Ishikawa (cell line): ENCODE measurements at regions not wholly inside any gene's neighbourhood (a gene's known extent, or its start where the extent isn't known, plus 50 kb on each side); places are given as distances from the start of the nearest gene placed in this dataset.

Experiments
- CEBPB ChIP-seq: IDR thresholded peaks from 2 replicates; pipeline ENCODE4 v1.6.1; 2012
- TF ChIP-seq, protein P1 (sequence below): IDR thresholded peaks from 2 replicates; pipeline ENCODE4 v1.6.1; 2012

GRCh38 chr13:89574077-89574476, 1773.4 kb upstream of the MIR17HG start:
- TF ChIP-seq, protein P1, sequence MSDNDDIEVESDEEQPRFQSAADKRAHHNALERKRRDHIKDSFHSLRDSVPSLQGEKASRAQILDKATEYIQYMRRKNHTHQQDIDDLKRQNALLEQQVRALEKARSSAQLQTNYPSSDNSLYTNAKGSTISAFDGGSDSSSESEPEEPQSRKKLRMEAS: no peak
- no peak for TF ChIP-seq CEBPB
